ENCODE measurements at regions not wholly inside any gene's neighbourhood (a gene's known extent, or its start where the extent isn't known, plus 50 kb on each side); places are given as distances from the start of the nearest gene placed in this dataset.
"Not testable (repeated sequence)": the region's sequence is repeated elsewhere in the genome, so short reads cannot be mapped to it uniquely, and the experiment has no call there.

GRCh38 chr21:7819301-7819700 is 2702.1 kb upstream of the TPTE start:
- TF ChIP-seq POLR2AphosphoS5, CTCF (IDR thresholded peaks at IDR 0.05): not testable (repeated sequence)
